RPMI8226 (cell line): ENCODE measurements at regions not wholly inside any gene's neighbourhood (a gene's known extent, or its start where the extent isn't known, plus 50 kb on each side); places are given as distances from the start of the nearest gene placed in this dataset.

Experiments used
- DNase-seq: peaks from one replicate; pipeline ENCODE4 v3.0.0-alpha.2; 2015

- DNase-seq, result no peak
These were observed 334.0 kb upstream of the CPEB2 start for GRCh38 chr4:14668296-14668695.

- no peak for DNase-seq
These were observed 332.9 kb upstream of the CPEB2 start for GRCh38 chr4:14669371-14669770.

- no peak for DNase-seq
These were observed 331.1 kb upstream of the CPEB2 start for GRCh38 chr4:14671146-14671545.

GRCh38 chr4:14675279-14675985 lies 326.8 kb upstream of the CPEB2 start:
- no peak for DNase-seq

- DNase-seq, result no peak
These were observed 322.4 kb upstream of the CPEB2 start for GRCh38 chr4:14679906-14680305.

- no peak for DNase-seq
These were observed 321.0 kb upstream of the CPEB2 start for GRCh38 chr4:14681330-14681729.

GRCh38 chr4:14693728-14694127 lies 308.6 kb upstream of the CPEB2 start:
- DNase-seq, result no peak

- no peak for DNase-seq
These were observed 307.0 kb upstream of the CPEB2 start for GRCh38 chr4:14695095-14695845.

GRCh38 chr4:14700083-14700482 lies 302.2 kb upstream of the CPEB2 start:
- DNase-seq, result no peak

- DNase-seq, result no peak
These were observed 301.7 kb upstream of the CPEB2 start for GRCh38 chr4:14700544-14700943.

- no peak for DNase-seq
These were observed 300.9 kb upstream of the CPEB2 start for GRCh38 chr4:14701389-14701788.

- DNase-seq, result no peak
These were observed 300.4 kb upstream of the CPEB2 start for GRCh38 chr4:14701896-14702295.

- DNase-seq, result no peak
These were observed 293.7 kb upstream of the CPEB2 start for GRCh38 chr4:14708574-14708973.

GRCh38 chr4:14711259-14711658 lies 291.0 kb upstream of the CPEB2 start:
- DNase-seq, result no peak

GRCh38 chr4:14716691-14717090 lies 285.6 kb upstream of the CPEB2 start:
- no peak for DNase-seq

GRCh38 chr4:14719053-14719452 lies 283.2 kb upstream of the CPEB2 start:
- DNase-seq, result no peak

GRCh38 chr4:14726441-14726840 lies 275.8 kb upstream of the CPEB2 start:
- no peak for DNase-seq

GRCh38 chr4:14726877-14727361 lies 275.4 kb upstream of the CPEB2 start:
- peak; percentile 42 for DNase-seq

- DNase-seq, result no peak
These were observed 272.8 kb upstream of the CPEB2 start for GRCh38 chr4:14729282-14730000.

GRCh38 chr4:14742054-14742453 lies 260.2 kb upstream of the CPEB2 start:
- DNase-seq, result no peak

- DNase-seq, result no peak
These were observed 259.1 kb upstream of the CPEB2 start for GRCh38 chr4:14743172-14743571.

- DNase-seq, result peak; percentile 7
These were observed 258.7 kb upstream of the CPEB2 start for GRCh38 chr4:14743601-14744000.

- no peak for DNase-seq
These were observed 257.9 kb upstream of the CPEB2 start for GRCh38 chr4:14744346-14744745.

GRCh38 chr4:14749910-14750309 lies 252.4 kb upstream of the CPEB2 start:
- peak; percentile 5 for DNase-seq
